Mesodermal cell (in vitro differentiated cells): ENCODE measurements at regions not wholly inside any gene's neighbourhood (a gene's known extent, or its start where the extent isn't known, plus 50 kb on each side); places are given as distances from the start of the nearest gene placed in this dataset.
"Not testable (repeated sequence)": the region's sequence is repeated elsewhere in the genome, so short reads cannot be mapped to it uniquely, and the experiment has no call there.

Source experiments
- H3K27ac ChIP-seq: 2 replicates; pipeline ENCODE4 v1.7.0; 2013; ENCODE audit warnings: mild to moderate bottlenecking, low read depth, low read length, moderate library complexity; ENCODE audit not compliant: severe bottlenecking
- H3K36me3 ChIP-seq: 2 replicates; pipeline ENCODE4 v1.7.1; 2013; ENCODE audit warnings: mild to moderate bottlenecking, low read length, moderate library complexity; ENCODE audit not compliant: control insufficient read depth, insufficient read depth
- H3K4me1 ChIP-seq: one replicate; pipeline ENCODE4 v1.7.1; 2013; ENCODE audit warnings: mild to moderate bottlenecking, low read length; ENCODE audit not compliant: insufficient read depth, control insufficient read depth, poor library complexity, severe bottlenecking
- H3K4me3 ChIP-seq: 2 replicates; pipeline ENCODE4 v1.7.0; 2013; ENCODE audit warnings: low read length, control low read depth, mild to moderate bottlenecking; ENCODE audit not compliant: insufficient read depth, poor library complexity, severe bottlenecking; ENCODE audit errors: extremely low read depth
- H3K9me3 ChIP-seq: 2 replicates; pipeline ENCODE4 v1.7.1; 2013; ENCODE audit warnings: mild to moderate bottlenecking, low read length, moderate library complexity; ENCODE audit not compliant: control insufficient read depth
- WGBS, 2 experiments: methylation state at CpG; one replicate each; pipeline ENCODE4 v1.1.5; 2013; ENCODE audit warnings: missing lambda C conversion rate in 2 of 2; ENCODE audit not compliant: insufficient coverage in 2 of 2; 5-methylcytosine and 5-hydroxymethylcytosine counted together

- H3K27ac ChIP-seq = no peak overlapping the region
- no peak overlapping the region for H3K4me3 ChIP-seq
- H3K36me3 ChIP-seq = no peaks in the 10 kb centered on the region
- no peaks in the 10 kb centered on the region for H3K4me1 ChIP-seq
- 86 to 91% methylated on average over 2 to 5 of the region's 5 CpGs for WGBS, 2 experiments
- peaks cover 3% of the 10 kb centered on the region for H3K9me3 ChIP-seq
Observed at GRCh38 chr6:85096976-85097375, 332.6 kb upstream of the TBX18 start.

- Histone ChIP-seq H3K36me3 (no peaks in the 10 kb centered on the region), H3K4me1 (no peaks in the 10 kb centered on the region), H3K9me3 (no peaks in the 10 kb centered on the region), H3K27ac (no peak overlapping the region), H3K4me3 (no peak overlapping the region)
- no CpG with 5 or more reads among the region's 1 CpG for WGBS, 2 experiments
Observed at GRCh38 chr6:85092226-85092625, 327.8 kb upstream of the TBX18 start.

GRCh38 chr6:85089255-85089654 lies 324.9 kb upstream of the TBX18 start:
- no peak overlapping the region for H3K4me3 ChIP-seq
- H3K9me3 ChIP-seq = no peaks in the 10 kb centered on the region
- no peaks in the 10 kb centered on the region for H3K36me3 ChIP-seq
- WGBS, 2 experiments = 92 to 100% methylated on average over 1 to 2 of the region's 2 CpGs
- no peaks in the 10 kb centered on the region for H3K4me1 ChIP-seq
- H3K27ac ChIP-seq = no peak overlapping the region

DNA sequence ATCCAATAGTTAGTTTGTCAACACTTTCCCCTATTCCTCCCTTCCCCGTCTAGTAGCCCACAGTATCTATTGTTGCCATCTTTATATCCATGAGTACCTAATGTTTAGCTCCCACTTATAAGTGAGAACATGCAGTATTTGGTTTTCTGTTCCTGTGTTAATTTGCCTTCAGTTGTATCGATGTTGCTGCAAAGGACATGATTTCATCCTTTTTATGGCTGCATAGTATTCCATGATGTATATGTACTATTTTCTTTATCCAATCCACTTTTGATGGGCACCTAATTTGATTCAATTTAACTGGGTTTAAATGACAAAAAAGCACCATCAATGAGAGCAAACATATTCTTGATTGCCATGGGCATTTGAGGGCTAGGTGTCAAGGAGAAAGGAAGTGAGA lies 321.5 kb upstream of the TBX18 start:
- no peaks in the 10 kb centered on the region for H3K4me1 ChIP-seq
- no peak overlapping the region for H3K27ac ChIP-seq
- no peaks in the 10 kb centered on the region for H3K36me3 ChIP-seq
- H3K9me3 ChIP-seq = no peaks in the 10 kb centered on the region
- H3K4me3 ChIP-seq = no peak overlapping the region
- no CpG with 5 or more reads among the region's 2 CpGs for WGBS, 2 experiments

DNA sequence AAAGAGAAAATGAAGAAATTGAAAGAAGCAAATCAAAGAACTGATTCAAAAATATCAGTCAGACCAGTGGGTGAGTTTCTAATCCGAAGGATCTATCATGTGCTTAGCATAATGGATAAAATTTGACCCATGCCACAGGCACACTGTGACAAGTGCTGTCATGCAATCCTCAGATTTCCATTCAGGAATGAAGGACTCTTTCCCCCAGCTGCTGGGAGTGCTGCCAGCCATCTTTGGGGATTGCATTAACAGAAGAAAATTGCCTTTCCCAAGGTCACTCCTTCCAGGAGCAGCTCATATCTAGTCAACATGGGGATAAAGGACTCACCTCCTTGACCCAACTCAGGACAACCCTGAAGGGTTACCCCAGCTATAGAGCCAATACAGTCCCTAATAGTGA lies 316.7 kb upstream of the TBX18 start:
- H3K36me3 ChIP-seq = no peaks in the 10 kb centered on the region
- no peak overlapping the region for H3K4me3 ChIP-seq
- H3K4me1 ChIP-seq = no peaks in the 10 kb centered on the region
- H3K27ac ChIP-seq = no peak overlapping the region
- no peaks in the 10 kb centered on the region for H3K9me3 ChIP-seq
- WGBS, 2 experiments = 89 to 100% methylated on average over 1 of the region's 1 CpG

DNA sequence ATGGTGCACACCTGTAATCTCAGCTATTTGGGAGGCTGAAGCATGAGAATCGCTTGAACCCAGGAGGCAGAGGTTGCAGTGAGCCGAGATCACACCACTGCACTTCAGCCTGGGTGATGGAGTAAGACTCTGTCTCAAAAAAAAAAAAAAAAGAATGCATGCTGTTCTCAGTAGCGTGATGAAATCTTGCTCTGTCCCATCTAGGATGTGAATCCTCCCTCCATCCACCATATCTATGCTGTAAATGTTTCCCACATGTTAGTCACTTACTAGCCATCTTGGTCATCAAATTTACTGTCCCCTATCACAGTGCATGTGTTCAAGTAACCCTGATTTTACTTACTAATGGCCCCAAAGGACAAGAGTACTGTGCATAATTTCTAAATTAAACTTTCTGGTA lies 315.4 kb upstream of the TBX18 start:
- H3K36me3 ChIP-seq = no peaks in the 10 kb centered on the region
- WGBS, 2 experiments = 90 to 100% methylated on average over 2 of the region's 3 CpGs
- H3K4me3 ChIP-seq = no peak overlapping the region
- H3K4me1 ChIP-seq = no peaks in the 10 kb centered on the region
- no peak overlapping the region for H3K27ac ChIP-seq
- no peaks in the 10 kb centered on the region for H3K9me3 ChIP-seq

DNA sequence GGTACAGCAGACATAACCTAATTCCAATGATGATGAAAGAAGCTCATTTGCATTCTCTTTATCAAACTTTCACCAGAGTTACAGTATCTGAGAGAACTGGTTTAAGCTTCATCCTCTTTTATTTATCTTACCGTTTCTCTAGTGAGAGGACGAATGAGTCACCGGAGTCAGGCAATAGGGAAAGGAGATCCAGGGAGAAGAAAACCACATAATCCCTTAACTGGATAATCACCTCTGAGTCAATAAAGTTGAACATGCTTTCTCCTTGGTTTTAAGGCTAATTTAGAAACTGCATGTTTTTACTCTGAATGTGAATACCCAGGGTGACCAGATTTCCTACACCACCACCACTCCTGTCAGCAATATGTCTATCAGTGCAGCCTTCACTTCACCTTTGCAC lies 313.7 kb upstream of the TBX18 start:
- Histone ChIP-seq H3K4me3 (no peak overlapping the region), H3K36me3 (no peaks in the 10 kb centered on the region), H3K27ac (no peak overlapping the region), H3K4me1 (no peaks in the 10 kb centered on the region), H3K9me3 (no peaks in the 10 kb centered on the region)
- 60% methylated on average over 2 of the region's 3 CpGs; no CpG with 5 or more reads in 1 of the 2 experiments for WGBS, 2 experiments

DNA sequence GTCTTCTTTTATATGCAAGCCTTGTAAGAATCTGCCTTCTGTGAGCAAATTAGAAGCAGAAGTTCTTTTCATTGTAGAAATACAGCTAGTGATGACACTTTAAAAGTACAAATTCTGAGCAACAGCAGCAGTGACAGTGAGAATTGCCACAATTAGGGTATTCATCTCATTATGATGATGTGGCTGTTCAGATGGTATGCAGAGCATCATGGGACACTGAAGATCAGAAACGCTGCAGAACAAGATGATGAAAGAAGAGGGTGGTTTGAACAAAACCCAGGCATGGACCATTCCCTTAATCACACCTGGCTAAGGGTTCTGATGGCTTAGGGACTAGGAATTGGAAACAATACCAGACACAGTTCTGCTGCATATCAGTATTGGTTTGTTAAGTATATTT lies 312.7 kb upstream of the TBX18 start:
- no peak overlapping the region for H3K27ac ChIP-seq
- H3K9me3 ChIP-seq = no peaks in the 10 kb centered on the region
- WGBS, 2 experiments = no CpG with 5 or more reads among the region's 1 CpG

GRCh38 chr6:85071845-85072244 lies 307.4 kb upstream of the TBX18 start:
- not testable (repeated sequence) for H3K27ac ChIP-seq, H3K36me3 ChIP-seq, H3K9me3 ChIP-seq, H3K4me1 ChIP-seq, H3K4me3 ChIP-seq
- WGBS, 2 experiments = 82 to 100% methylated on average over 2 of the region's 6 CpGs

More for the DNA sequence above, 312.7 kb upstream of the TBX18 start:
- Histone ChIP-seq H3K36me3 (no peaks in the 10 kb centered on the region), H3K4me1 (no peaks in the 10 kb centered on the region), H3K4me3 (no peak overlapping the region)

DNA sequence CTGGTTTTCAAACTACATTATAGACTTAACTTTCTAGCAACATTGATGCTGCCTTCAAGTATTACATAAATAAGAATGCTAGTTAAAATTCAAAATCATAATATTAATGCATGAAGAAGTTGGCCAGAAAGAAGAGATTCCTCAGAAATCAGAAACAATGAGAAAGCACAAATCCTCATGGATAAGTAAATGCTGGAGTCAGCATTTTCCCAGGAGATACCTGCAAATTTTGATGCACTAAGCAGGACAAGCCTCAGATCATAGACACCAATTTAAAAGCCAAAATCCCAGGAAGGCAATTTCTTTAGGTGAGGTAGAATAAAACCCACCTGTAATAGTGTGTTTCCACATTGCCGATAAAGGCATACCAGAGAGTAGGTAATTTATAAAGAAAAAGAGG lies 305.2 kb upstream of the TBX18 start:
- H3K9me3 ChIP-seq = no peaks in the 10 kb centered on the region
- no peak overlapping the region for H3K4me3 ChIP-seq
- no peaks in the 10 kb centered on the region for H3K36me3 ChIP-seq
- WGBS, 2 experiments = 83 to 86% methylated on average over 1 of the region's 1 CpG
- H3K27ac ChIP-seq = no peak overlapping the region
- H3K4me1 ChIP-seq = no peaks in the 10 kb centered on the region

DNA sequence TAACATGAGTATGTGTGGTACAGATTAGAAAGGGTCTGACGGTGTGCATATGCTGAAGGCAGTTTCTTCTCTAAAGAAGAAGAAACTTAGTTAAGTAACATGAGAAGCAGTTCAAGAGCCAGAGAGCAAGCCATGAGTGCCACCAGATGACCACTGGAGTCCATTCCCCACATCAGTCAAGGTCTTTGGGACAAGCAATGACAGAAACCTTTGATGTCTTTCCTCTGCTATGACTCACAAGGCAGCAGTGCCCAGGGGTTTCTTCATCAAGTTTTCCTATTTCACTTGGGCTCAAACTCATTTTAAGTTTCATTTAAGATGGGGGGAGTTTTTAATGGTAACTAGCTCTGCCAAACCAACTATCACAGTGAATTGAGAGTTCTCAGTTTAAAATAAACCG lies 303.8 kb upstream of the TBX18 start:
- H3K4me1 ChIP-seq = no peaks in the 10 kb centered on the region
- WGBS, 2 experiments = 100% methylated on average over 1 of the region's 2 CpGs; no CpG with 5 or more reads in 1 of the 2 experiments

DNA sequence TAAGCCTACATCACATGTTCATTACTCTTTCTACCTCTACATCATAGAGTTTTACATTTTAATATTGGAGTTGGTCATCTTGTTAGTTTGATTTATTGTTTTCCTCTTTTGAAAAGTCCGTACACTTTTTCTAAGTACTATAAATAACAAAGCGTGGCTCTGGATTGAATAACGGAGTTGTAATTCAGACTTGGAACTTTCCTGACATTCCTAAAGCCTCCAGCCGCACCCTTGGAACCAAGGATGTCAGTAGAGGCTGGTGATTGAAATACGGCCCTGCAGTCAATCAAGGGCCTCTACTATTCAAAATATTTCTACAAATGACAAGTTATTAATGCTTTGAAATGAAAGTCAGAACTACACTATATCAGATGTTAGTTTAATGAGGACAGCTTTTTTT lies 301.9 kb upstream of the TBX18 start:
- Histone ChIP-seq H3K4me1 (no peaks in the 10 kb centered on the region), H3K36me3 (no peaks in the 10 kb centered on the region), H3K4me3 (no peak overlapping the region), H3K9me3 (no peaks in the 10 kb centered on the region), H3K27ac (no peak overlapping the region)
- WGBS, 2 experiments = no CpG with 5 or more reads among the region's 5 CpGs

More for the DNA sequence above, 303.8 kb upstream of the TBX18 start:
- H3K27ac ChIP-seq = no peak overlapping the region
- no peaks in the 10 kb centered on the region for H3K9me3 ChIP-seq
- no peak overlapping the region for H3K4me3 ChIP-seq
- H3K36me3 ChIP-seq = no peaks in the 10 kb centered on the region
